AG10803 (cell line): ENCODE measurements at regions not wholly inside any gene's neighbourhood (a gene's known extent, or its start where the extent isn't known, plus 50 kb on each side); places are given as distances from the start of the nearest gene placed in this dataset.

Experiments used
- DNase-seq: peaks from one replicate; pipeline ENCODE4 v3.0.0; 2010; ENCODE audit warnings: low read depth
- H3K4me3 ChIP-seq: 2 replicates; pipeline ENCODE4 v1.5.1; 2011; ENCODE audit warnings: mild to moderate bottlenecking, low read length, control low read depth
- CTCF ChIP-seq: conservative IDR thresholded peaks from 2 replicates; pipeline ENCODE4 v1.5.1; 2011; ENCODE audit warnings: mild to moderate bottlenecking, low read length, control low read depth, inconsistent platforms

DNA sequence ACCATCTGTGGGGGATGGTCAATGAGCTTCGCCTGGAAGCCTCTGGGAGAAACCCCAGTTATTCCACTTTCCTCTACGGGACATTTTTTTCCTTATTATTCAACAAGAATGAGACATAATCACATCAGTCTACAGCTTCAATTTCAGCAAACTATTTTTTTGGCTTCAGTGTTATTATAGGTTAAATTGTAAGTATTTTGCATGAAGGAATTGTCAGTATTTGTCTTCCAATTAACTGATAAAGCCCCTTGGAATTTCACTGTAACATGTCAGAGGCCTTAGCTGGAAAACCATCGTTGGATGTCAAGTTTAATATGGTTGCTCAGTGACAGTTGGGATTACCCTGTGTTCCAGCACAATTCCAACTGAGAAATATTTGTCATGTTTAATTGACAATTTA lies 480.9 kb upstream of the CHST9 start:
- TF ChIP-seq CTCF, result no peak
- no peak for DNase-seq
- no peak overlapping the region for H3K4me3 ChIP-seq

DNA sequence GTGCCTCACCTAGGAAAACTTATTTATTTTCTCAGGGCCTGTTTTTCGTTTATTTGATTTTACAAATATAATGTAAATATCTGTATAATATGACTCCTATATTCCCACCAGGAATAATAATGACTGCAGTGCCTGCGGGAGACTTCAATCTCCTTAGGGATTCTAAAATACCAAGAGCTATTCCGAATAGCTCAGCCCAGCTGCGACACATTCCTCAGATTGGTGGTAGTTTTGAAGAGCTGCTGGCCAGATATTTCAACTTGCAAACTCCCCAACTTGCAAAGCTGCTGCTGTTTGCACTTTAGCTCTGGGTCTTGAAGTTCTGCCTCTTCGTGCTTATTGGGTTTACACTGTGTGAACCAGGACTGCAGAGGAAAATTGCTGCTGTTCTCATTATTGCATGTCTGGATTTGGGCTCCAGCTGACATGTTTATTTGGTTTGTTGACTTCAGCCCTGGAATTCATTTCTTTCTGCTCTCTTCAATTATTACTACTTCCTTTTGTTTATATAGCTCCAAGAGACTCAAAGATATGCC lies 480.2 kb upstream of the CHST9 start:
- no peak for DNase-seq
- H3K4me3 ChIP-seq, result no peak overlapping the region
- no peak for TF ChIP-seq CTCF

- no peak for TF ChIP-seq CTCF
- H3K4me3 ChIP-seq, result no peak overlapping the region
- no peak for DNase-seq
Observed at GRCh38 chr18:27662949-27663348, 477.8 kb upstream of the CHST9 start.

GRCh38 chr18:27662537-27662936 lies 477.4 kb upstream of the CHST9 start:
- no peak for DNase-seq
- H3K4me3 ChIP-seq, result no peak overlapping the region
- TF ChIP-seq CTCF, result no peak

GRCh38 chr18:27661320-27662018 lies 476.4 kb upstream of the CHST9 start:
- no peak for TF ChIP-seq CTCF
- no peak for DNase-seq
- no peak overlapping the region for H3K4me3 ChIP-seq

DNA sequence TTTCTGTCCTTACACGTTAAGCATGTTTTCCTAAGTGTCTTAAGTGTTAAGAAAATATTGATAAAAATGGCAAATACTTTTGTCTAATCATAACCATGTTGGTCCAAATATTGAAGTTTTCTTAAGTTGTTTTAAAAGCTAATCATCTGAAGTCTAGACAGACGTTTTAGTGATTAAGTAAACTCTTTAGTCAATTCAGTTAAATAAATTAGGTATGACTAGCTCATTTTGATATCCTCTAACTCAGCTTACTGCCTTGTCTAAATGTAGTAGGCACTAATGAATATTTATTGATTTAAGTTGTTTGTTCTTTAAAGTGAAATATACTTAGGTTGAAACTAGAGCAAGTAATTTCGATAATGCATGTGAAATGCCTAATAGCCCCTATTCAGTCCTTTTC lies 471.8 kb upstream of the CHST9 start:
- DNase-seq, result no peak
- H3K4me3 ChIP-seq, result no peak overlapping the region

More for the DNA sequence above, 471.8 kb upstream of the CHST9 start:
- no peak for TF ChIP-seq CTCF
